Neural progenitor cell (in vitro differentiated cells): ENCODE measurements at regions not wholly inside any gene's neighbourhood (a gene's known extent, or its start where the extent isn't known, plus 50 kb on each side); places are given as distances from the start of the nearest gene placed in this dataset.
A peak's percentile ranks its signal among the peaks of the same experiment; 100 is the strongest.

ENCODE experiments used
- DNase-seq: peaks from one replicate; pipeline ENCODE4 v3.0.0-alpha.2; 2016; ENCODE audit warnings: low spot score
- H2AFZ ChIP-seq: fragments of 200-600 bp; sonication (generic); replicated peaks from 2 replicates; pipeline ENCODE4 v1.6.1; 2016; ENCODE audit warnings: antibody characterized with exemption
- H3F3A ChIP-seq: fragments of 200-600 bp; sonication (generic); 2 replicates; pipeline ENCODE4 v1.6.1; 2016; ENCODE audit warnings: antibody characterized with exemption, low read depth
- H3K27ac ChIP-seq: fragments of 200-600 bp; sonication (generic); 2 replicates; pipeline ENCODE4 v1.5.1; 2016; ENCODE audit warnings: mild to moderate bottlenecking
- H3K27me3 ChIP-seq: fragments of 200-600 bp; sonication (generic); 2 replicates; pipeline ENCODE4 v1.6.1; 2016; ENCODE audit warnings: mild to moderate bottlenecking, moderate library complexity
- H3K36me3 ChIP-seq: fragments of 200-600 bp; sonication (generic); 2 replicates; pipeline ENCODE4 v1.5.1; 2016
- H3K4me1 ChIP-seq: fragments of 200-600 bp; sonication (generic); 2 replicates; pipeline ENCODE4 v1.6.1; 2016; ENCODE audit warnings: mixed run types
- H3K4me2 ChIP-seq: fragments of 200-600 bp; sonication (generic); 2 replicates; pipeline ENCODE4 v1.6.1; 2016
- H3K4me3 ChIP-seq: fragments of 200-600 bp; sonication (generic); 2 replicates; pipeline ENCODE4 v1.5.1; 2016
- H3K79me2 ChIP-seq: fragments of 200-600 bp; sonication (generic); 2 replicates; pipeline ENCODE4 v1.6.1; 2016; ENCODE audit warnings: low read depth
- H3K9ac ChIP-seq: fragments of 200-600 bp; sonication (generic); 2 replicates; pipeline ENCODE4 v1.6.1; 2016
- H3K9me3 ChIP-seq: fragments of 200-600 bp; sonication (generic); 2 replicates; pipeline ENCODE4 v1.5.1; 2016; ENCODE audit warnings: low read depth
- H4K20me1 ChIP-seq: fragments of 200-600 bp; sonication (generic); 2 replicates; pipeline ENCODE4 v1.6.1; 2016; ENCODE audit warnings: low read depth
- H3K27ac Mint-ChIP-seq: 3 replicates; pipeline ENCODE4 v1.8.0; 2021; ENCODE audit warnings: mixed read lengths
- H3K27me3 Mint-ChIP-seq: 2 replicates; pipeline ENCODE4 v1.8.0; 2022; ENCODE audit warnings: low read depth, mild to moderate bottlenecking, inconsistent platforms, moderate library complexity, mixed read lengths; ENCODE audit not compliant: insufficient read depth
- H3K36me3 Mint-ChIP-seq: 3 replicates; pipeline ENCODE4 v1.8.0; 2021; ENCODE audit warnings: mixed read lengths
- H3K4me1 Mint-ChIP-seq: 3 replicates; pipeline ENCODE4 v1.8.0; 2021; ENCODE audit warnings: mixed read lengths
- H3K4me3 Mint-ChIP-seq: 3 replicates; pipeline ENCODE4 v1.8.0; 2021; ENCODE audit warnings: mild to moderate bottlenecking, moderate library complexity, mixed read lengths
- H3K9me3 Mint-ChIP-seq: 3 replicates; pipeline ENCODE4 v1.8.0; 2020; ENCODE audit warnings: mixed read lengths
- CTCF ChIP-seq: fragments of 200-600 bp; sonication (generic); IDR thresholded peaks from 2 replicates; pipeline ENCODE4 v1.5.1; 2017; ENCODE audit warnings: antibody characterized with exemption, mild to moderate bottlenecking
- EZH2 ChIP-seq: fragments of 200-600 bp; sonication (generic); IDR thresholded peaks from 2 replicates; pipeline ENCODE4 v1.6.1; 2017; ENCODE audit warnings: antibody characterized with exemption, mild to moderate bottlenecking, moderate library complexity
- EZH2phosphoT487 ChIP-seq: fragments of 200-600 bp; sonication (generic); IDR thresholded peaks from 2 replicates; pipeline ENCODE4 v1.6.1; 2017; ENCODE audit warnings: antibody characterized with exemption

- Histone ChIP-seq H3K4me2 (peak overlapping the region; percentile 30), H3K4me1 (peaks cover 10% of the 10 kb centered on the region), H3K79me2 (no peaks in the 10 kb centered on the region), H3K9me3 (no peaks in the 10 kb centered on the region), H3K4me3 (no peak overlapping the region), H2AFZ (no peak overlapping the region), H3K36me3 (no peaks in the 10 kb centered on the region), H3K27me3 (no peaks in the 10 kb centered on the region), H3F3A (peaks cover 6% of the 10 kb centered on the region), H4K20me1 (no peaks in the 10 kb centered on the region), H3K27ac (no peak overlapping the region), H3K9ac (no peak overlapping the region)
- DNase-seq: peak; percentile 33
- Mint-ChIP-seq H3K27me3 (peaks cover 17% of the 10 kb centered on the region), H3K4me3 (no peak overlapping the region), H3K36me3 (no peaks in the 10 kb centered on the region), H3K27ac (no peak overlapping the region), H3K9me3 (peaks cover 2% of the 10 kb centered on the region), H3K4me1 (peaks cover 29% of the 10 kb centered on the region)
- no peak for TF ChIP-seq EZH2
- TF ChIP-seq EZH2phosphoT487: no peak
- no peak for TF ChIP-seq CTCF
Observed at GRCh38 chr16:86884390-86884650, 306.0 kb downstream of the FOXL1 start.

- no peak for DNase-seq
- Histone ChIP-seq H3K27me3 (no peaks in the 10 kb centered on the region), H3F3A (peaks cover 6% of the 10 kb centered on the region), H3K9me3 (no peaks in the 10 kb centered on the region), H3K4me1 (peaks cover 10% of the 10 kb centered on the region), H3K4me2 (no peak overlapping the region), H3K79me2 (no peaks in the 10 kb centered on the region), H3K27ac (no peak overlapping the region), H4K20me1 (no peaks in the 10 kb centered on the region), H3K9ac (no peak overlapping the region), H3K36me3 (no peaks in the 10 kb centered on the region), H2AFZ (no peak overlapping the region), H3K4me3 (no peak overlapping the region)
- Mint-ChIP-seq H3K36me3 (no peaks in the 10 kb centered on the region), H3K4me1 (peaks cover 23% of the 10 kb centered on the region), H3K27me3 (peaks cover 16% of the 10 kb centered on the region), H3K4me3 (no peak overlapping the region), H3K27ac (no peak overlapping the region), H3K9me3 (peaks cover 2% of the 10 kb centered on the region)
- no peak for TF ChIP-seq CTCF
- no peak for TF ChIP-seq EZH2phosphoT487
- TF ChIP-seq EZH2: no peak
Observed at GRCh38 chr16:86885139-86885538, 306.8 kb downstream of the FOXL1 start.

DNA sequence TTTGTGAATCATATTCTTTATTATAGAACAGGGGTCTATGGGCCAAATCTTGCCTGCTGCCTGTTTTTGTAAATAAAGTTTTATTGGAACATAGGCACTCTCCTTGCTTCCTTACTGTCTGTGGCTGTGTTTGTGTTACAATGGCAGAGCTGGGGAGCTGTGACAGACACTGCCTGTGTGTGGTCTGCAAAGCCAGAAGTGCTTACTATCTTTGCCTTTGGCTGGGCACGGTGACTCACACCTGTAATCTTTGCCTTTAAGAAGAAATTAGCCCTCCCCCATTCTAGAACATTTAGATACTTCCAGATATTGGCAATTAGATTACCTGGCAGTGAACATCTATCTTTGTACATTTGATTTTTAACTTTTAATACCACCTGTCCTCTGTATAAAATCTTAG, 308.3 kb downstream of the FOXL1 start:
- Histone ChIP-seq H3K27me3 (no peaks in the 10 kb centered on the region), H3K4me2 (no peak overlapping the region), H2AFZ (no peak overlapping the region), H3K36me3 (no peaks in the 10 kb centered on the region), H3K9ac (no peak overlapping the region), H4K20me1 (no peaks in the 10 kb centered on the region), H3F3A (peaks cover 6% of the 10 kb centered on the region), H3K27ac (no peak overlapping the region), H3K79me2 (no peaks in the 10 kb centered on the region), H3K4me3 (no peak overlapping the region), H3K4me1 (peaks cover 10% of the 10 kb centered on the region), H3K9me3 (no peaks in the 10 kb centered on the region)
- Mint-ChIP-seq H3K36me3 (no peaks in the 10 kb centered on the region), H3K4me1 (peaks cover 19% of the 10 kb centered on the region), H3K27ac (no peak overlapping the region), H3K27me3 (peaks cover 6% of the 10 kb centered on the region), H3K9me3 (peaks cover 2% of the 10 kb centered on the region), H3K4me3 (no peak overlapping the region)
- DNase-seq: no peak
- TF ChIP-seq EZH2 (no peak), CTCF (no peak), EZH2phosphoT487 (no peak)

DNA sequence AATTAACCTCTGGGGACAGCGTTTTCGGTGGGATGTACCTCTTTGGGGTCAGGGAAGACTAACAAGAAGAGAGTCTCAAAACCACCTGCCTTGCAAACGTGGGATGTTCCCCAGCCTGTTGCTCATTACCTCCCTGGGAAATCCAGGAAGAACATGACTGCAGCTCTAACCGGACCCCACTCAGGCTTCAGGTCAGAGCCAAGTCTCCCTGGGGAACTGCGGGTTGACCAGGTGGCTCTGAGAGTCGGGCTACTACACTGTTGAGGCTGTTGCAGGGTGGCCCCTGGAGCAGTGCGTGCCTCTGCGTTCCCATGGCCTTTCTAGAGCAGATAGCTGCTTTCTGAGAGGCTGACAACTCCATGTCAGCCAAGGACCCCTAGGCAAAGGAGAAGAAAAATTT, 309.1 kb downstream of the FOXL1 start:
- H3K27me3 ChIP-seq: no peaks in the 10 kb centered on the region
- no peak overlapping the region for H3K27ac Mint-ChIP-seq
- H4K20me1 ChIP-seq: no peaks in the 10 kb centered on the region
- DNase-seq: no peak
- no peaks in the 10 kb centered on the region for H3K79me2 ChIP-seq
- H3F3A ChIP-seq: peaks cover 6% of the 10 kb centered on the region
- no peaks in the 10 kb centered on the region for H3K36me3 ChIP-seq
- H3K4me1 Mint-ChIP-seq: peaks cover 19% of the 10 kb centered on the region
- H3K4me2 ChIP-seq: no peak overlapping the region
- H3K36me3 Mint-ChIP-seq: no peaks in the 10 kb centered on the region
- no peak overlapping the region for H3K9ac ChIP-seq
- peaks cover 2% of the 10 kb centered on the region for H3K9me3 Mint-ChIP-seq
- no peak for TF ChIP-seq CTCF
- H3K4me3 ChIP-seq: no peak overlapping the region
- no peak overlapping the region for H2AFZ ChIP-seq
- H3K4me1 ChIP-seq: peaks cover 10% of the 10 kb centered on the region
- peaks cover 6% of the 10 kb centered on the region for H3K27me3 Mint-ChIP-seq
- H3K4me3 Mint-ChIP-seq: no peak overlapping the region
- H3K9me3 ChIP-seq: no peaks in the 10 kb centered on the region
- no peak overlapping the region for H3K27ac ChIP-seq
